Lower leg skin (tissue), 4 donors: ENCODE measurements at regions not wholly inside any gene's neighbourhood (a gene's known extent, or its start where the extent isn't known, plus 50 kb on each side); places are given as distances from the start of the nearest gene placed in this dataset.
A peak's percentile ranks its signal among the peaks of the same experiment; 100 is the strongest.

Source experiments
- DNase-seq, 2 donors: peaks; one replicate each; pipeline ENCODE4 v3.0.0-alpha.2; 2019; ENCODE audit warnings: low spot score in 2 of 2
- H3K4me3 ChIP-seq: fragments of 200-600 bp; sonication (generic); 2 replicates; pipeline ENCODE4 v1.5.1; 2017; ENCODE audit warnings: mild to moderate bottlenecking, low read depth; ENCODE audit not compliant: poor library complexity, severe bottlenecking
- CTCF ChIP-seq, 3 donors: fragments of 450-650 bp; IDR thresholded peaks; one replicate each; pipeline ENCODE4 v1.5.1; 2016; ENCODE audit warnings: antibody characterized with exemption in 3 of 3, mild to moderate bottlenecking in 3 of 3, moderate library complexity in 2 of 3
- POLR2A ChIP-seq, 2 donors: fragments of 450-650 bp; IDR thresholded peaks; one replicate each; pipeline ENCODE4 v1.6.1; 2016 to 2017; ENCODE audit warnings: antibody characterized with exemption in 2 of 2, mild to moderate bottlenecking in 1 of 2, moderate library complexity in 1 of 2
- WGBS, 2 donors: methylation state at CpG; one replicate each; pipeline ENCODE4 v1.1.5; 2018; 5-methylcytosine and 5-hydroxymethylcytosine counted together
- intact Hi-C: fragments of 100-400 bp; cut with DNase I; formaldehyde crosslinking; loops from one replicate; pipeline ENCODE4 v1.15.0; 2023; ENCODE audit warnings: low total_unique reads

GRCh38 chr22:46089426-46090035 is 60.8 kb upstream of the PPARA start:
- peak in 1 of 2 donors; percentile 84 for DNase-seq
- TF ChIP-seq CTCF (IDR thresholded peaks at IDR 0.05) (no peak), POLR2A (IDR thresholded peaks at IDR 0.05) (no peak)
- intact Hi-C loops = no loop called here
- no peak overlapping the region for H3K4me3 ChIP-seq
- WGBS, 2 donors = 16 to 38% methylated on average over 24 of the region's 24 CpGs

GRCh38 chr22:46090036-46090591 is 60.2 kb upstream of the PPARA start:
- no peak overlapping the region for H3K4me3 ChIP-seq

GRCh38 chr22:46090631-46091201 is 59.6 kb upstream of the PPARA start:
- peak in 1 of 2 donors; percentile 87 for DNase-seq
- TF ChIP-seq CTCF (IDR thresholded peaks at IDR 0.05) (no peak), POLR2A (IDR thresholded peaks at IDR 0.05) (no peak)
- intact Hi-C loops = no loop called here
- H3K4me3 ChIP-seq = no peak overlapping the region
- WGBS, 2 donors = 32 to 39% methylated on average over 10 of the region's 10 CpGs

More at GRCh38 chr22:46090036-46090591, 60.2 kb upstream of the PPARA start:
- no peak for TF ChIP-seq POLR2A (IDR thresholded peaks at IDR 0.05)
- DNase-seq = peak in 1 of 2 donors; percentile 94
- intact Hi-C loops = no loop called here
- WGBS, 2 donors = 27 to 31% methylated on average over 11 to 22 of the region's 22 CpGs

GRCh38 chr22:46091277-46091977 is 58.9 kb upstream of the PPARA start:
- no peak for DNase-seq
- no peak overlapping the region for H3K4me3 ChIP-seq
- intact Hi-C loops = no loop called here
- 57 to 73% methylated on average over 14 to 19 of the region's 19 CpGs for WGBS, 2 donors
- TF ChIP-seq POLR2A (IDR thresholded peaks at IDR 0.05) (no peak), CTCF (IDR thresholded peaks at IDR 0.05) (no peak)

GRCh38 chr22:46092011-46092410 is 58.3 kb upstream of the PPARA start:
- intact Hi-C loops = no loop called here
- TF ChIP-seq CTCF (IDR thresholded peaks at IDR 0.05) (no peak), POLR2A (IDR thresholded peaks at IDR 0.05) (no peak)
- no peak for DNase-seq
- WGBS, 2 donors = 35 to 41% methylated on average over 13 of the region's 13 CpGs
- H3K4me3 ChIP-seq = no peak overlapping the region
